K562 (cell line): ENCODE measurements at regions not wholly inside any gene's neighbourhood (a gene's known extent, or its start where the extent isn't known, plus 50 kb on each side); places are given as distances from the start of the nearest gene placed in this dataset.

ENCODE experiments used
- CTCF ChIP-seq, 3 experiments: IDR thresholded peaks in 2 of 3; conservative IDR thresholded peaks in 1 of 3; 2 replicates each; pipeline ENCODE4 v1.5.1; 2011 to 2012; ENCODE audit warnings: low read length in 3 of 3, mild to moderate bottlenecking in 3 of 3, control low read depth in 2 of 3, improper control_type of control experiment in 1 of 3, inconsistent platforms in 1 of 3, low read depth in 1 of 3, mixed read lengths in 1 of 3, moderate library complexity in 1 of 3; ENCODE audit not compliant: insufficient read depth in 2 of 3
- DNMT1 ChIP-seq: fragments of 450-650 bp; IDR thresholded peaks from 2 replicates; pipeline ENCODE4 v1.6.1; 2016; ENCODE audit warnings: antibody characterized with exemption, mild to moderate bottlenecking
- ZNF24 ChIP-seq: fragments of 450-650 bp; IDR thresholded peaks from 2 replicates; pipeline ENCODE4 v1.6.1; 2016
- ZNF41 ChIP-seq: fragments of 250-450 bp; sonication (Bioruptor Pico); conservative IDR thresholded peaks from 2 replicates; pipeline ENCODE4 v1.4.0; 2020; ENCODE audit warnings: mild to moderate bottlenecking
- TF ChIP-seq, protein P1 (sequence below): fragments of 450-650 bp; IDR thresholded peaks from 2 replicates; pipeline ENCODE4 v1.6.1; 2016; ENCODE audit warnings: low read depth
- TF ChIP-seq, protein P2 (sequence below), 2 experiments: fragments of 450-650 bp; formaldehyde crosslinking in 1 of 2; IDR thresholded peaks; 2 replicates each; pipeline versions ENCODE4 v1.4.0 to v1.6.1; 2014 to 2020; ENCODE audit warnings: mild to moderate bottlenecking in 2 of 2, borderline replicate concordance in 1 of 2, low read depth in 1 of 2

DNA sequence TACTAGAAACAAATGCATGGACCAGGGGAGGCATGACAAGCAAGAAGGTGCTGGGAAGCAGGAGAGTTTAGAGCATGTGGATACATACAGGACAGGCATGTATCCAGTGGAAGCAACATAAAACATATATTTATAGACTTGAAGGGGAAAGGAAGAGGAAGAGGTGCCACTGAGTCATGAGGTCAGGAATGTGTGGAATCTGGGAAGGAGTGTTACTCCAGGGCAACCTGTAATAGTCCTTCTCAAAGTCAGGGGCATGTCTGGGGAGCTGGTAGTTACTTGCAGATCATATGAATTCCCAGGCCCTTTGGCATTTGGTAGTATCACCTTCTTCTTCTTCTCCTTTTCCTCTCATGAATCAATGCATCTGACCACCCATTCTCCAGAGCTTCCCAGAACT is 246.6 kb downstream of the XPNPEP1 start:
- TF ChIP-seq, protein P1, sequence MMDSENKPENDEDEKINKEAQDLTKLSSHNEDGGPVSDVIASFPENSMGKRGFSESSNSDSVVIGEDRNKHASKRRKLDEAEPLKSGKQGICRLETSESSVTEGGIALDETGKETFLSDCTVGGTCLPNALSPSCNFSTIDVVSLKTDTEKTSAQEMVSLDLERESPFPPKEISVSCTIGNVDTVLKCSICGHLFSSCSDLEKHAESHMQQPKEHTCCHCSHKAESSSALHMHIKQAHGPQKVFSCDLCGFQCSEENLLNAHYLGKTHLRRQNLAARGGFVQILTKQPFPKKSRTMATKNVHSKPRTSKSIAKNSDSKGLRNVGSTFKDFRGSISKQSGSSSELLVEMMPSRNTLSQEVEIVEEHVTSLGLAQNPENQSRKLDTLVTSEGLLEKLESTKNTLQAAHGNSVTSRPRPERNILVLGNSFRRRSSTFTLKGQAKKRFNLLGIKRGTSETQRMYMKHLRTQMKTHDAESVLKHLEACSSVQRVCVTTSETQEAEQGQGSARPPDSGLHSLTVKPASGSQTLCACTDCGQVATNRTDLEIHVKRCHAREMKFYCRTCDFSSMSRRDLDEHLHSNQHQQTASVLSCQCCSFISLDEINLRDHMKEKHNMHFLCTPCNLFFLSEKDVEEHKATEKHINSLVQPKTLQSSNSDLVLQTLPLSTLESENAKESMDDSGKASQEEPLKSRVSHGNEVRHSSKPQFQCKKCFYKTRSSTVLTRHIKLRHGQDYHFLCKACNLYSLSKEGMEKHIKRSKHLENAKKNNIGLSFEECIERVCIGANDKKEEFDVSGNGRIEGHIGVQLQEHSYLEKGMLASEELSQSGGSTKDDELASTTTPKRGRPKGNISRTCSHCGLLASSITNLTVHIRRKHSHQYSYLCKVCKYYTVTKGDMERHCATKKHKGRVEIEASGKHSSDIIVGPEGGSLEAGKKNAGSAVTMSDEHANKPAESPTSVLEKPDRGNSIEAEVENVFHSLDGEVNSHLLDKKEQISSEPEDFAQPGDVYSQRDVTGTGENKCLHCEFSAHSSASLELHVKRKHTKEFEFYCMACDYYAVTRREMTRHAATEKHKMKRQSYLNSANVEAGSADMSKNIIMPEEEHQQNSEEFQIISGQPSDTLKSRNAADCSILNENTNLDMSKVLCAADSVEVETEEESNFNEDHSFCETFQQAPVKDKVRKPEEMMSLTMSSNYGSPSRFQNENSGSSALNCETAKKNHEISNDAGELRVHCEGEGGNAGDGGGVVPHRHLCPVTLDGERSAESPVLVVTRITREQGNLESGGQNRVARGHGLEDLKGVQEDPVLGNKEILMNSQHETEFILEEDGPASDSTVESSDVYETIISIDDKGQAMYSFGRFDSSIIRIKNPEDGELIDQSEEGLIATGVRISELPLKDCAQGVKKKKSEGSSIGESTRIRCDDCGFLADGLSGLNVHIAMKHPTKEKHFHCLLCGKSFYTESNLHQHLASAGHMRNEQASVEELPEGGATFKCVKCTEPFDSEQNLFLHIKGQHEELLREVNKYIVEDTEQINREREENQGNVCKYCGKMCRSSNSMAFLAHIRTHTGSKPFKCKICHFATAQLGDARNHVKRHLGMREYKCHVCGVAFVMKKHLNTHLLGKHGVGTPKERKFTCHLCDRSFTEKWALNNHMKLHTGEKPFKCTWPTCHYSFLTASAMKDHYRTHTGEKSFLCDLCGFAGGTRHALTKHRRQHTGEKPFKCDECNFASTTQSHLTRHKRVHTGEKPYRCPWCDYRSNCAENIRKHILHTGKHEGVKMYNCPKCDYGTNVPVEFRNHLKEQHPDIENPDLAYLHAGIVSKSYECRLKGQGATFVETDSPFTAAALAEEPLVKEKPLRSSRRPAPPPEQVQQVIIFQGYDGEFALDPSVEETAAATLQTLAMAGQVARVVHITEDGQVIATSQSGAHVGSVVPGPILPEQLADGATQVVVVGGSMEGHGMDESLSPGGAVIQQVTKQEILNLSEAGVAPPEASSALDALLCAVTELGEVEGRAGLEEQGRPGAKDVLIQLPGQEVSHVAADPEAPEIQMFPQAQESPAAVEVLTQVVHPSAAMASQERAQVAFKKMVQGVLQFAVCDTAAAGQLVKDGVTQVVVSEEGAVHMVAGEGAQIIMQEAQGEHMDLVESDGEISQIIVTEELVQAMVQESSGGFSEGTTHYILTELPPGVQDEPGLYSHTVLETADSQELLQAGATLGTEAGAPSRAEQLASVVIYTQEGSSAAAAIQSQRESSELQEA = no peak
- TF ChIP-seq ZNF24 (no peak), CTCF (IDR thresholded peaks at IDR 0.05 in 2 of 3, conservative IDR thresholded peaks at IDR 0.05 in 1 of 3; ENCODE audit: insufficient read depth in 2 of 3, low read depth in 1 of 3, low read length in 3 of 3) (no peak), ZNF41 (no peak), DNMT1 (no peak)
- TF ChIP-seq, protein P2, sequence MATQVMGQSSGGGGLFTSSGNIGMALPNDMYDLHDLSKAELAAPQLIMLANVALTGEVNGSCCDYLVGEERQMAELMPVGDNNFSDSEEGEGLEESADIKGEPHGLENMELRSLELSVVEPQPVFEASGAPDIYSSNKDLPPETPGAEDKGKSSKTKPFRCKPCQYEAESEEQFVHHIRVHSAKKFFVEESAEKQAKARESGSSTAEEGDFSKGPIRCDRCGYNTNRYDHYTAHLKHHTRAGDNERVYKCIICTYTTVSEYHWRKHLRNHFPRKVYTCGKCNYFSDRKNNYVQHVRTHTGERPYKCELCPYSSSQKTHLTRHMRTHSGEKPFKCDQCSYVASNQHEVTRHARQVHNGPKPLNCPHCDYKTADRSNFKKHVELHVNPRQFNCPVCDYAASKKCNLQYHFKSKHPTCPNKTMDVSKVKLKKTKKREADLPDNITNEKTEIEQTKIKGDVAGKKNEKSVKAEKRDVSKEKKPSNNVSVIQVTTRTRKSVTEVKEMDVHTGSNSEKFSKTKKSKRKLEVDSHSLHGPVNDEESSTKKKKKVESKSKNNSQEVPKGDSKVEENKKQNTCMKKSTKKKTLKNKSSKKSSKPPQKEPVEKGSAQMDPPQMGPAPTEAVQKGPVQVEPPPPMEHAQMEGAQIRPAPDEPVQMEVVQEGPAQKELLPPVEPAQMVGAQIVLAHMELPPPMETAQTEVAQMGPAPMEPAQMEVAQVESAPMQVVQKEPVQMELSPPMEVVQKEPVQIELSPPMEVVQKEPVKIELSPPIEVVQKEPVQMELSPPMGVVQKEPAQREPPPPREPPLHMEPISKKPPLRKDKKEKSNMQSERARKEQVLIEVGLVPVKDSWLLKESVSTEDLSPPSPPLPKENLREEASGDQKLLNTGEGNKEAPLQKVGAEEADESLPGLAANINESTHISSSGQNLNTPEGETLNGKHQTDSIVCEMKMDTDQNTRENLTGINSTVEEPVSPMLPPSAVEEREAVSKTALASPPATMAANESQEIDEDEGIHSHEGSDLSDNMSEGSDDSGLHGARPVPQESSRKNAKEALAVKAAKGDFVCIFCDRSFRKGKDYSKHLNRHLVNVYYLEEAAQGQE (IDR thresholded peaks at IDR 0.05; ENCODE audit: borderline replicate concordance) = no peak
- TF ChIP-seq, protein P2 (CRISPR knock-in tag; IDR thresholded peaks at IDR 0.05; ENCODE audit: low read depth) = no peak
